ENCODE measurements at regions not wholly inside any gene's neighbourhood (a gene's known extent, or its start where the extent isn't known, plus 50 kb on each side); places are given as distances from the start of the nearest gene placed in this dataset.

- TF ChIP-seq FOSL1 (CRISPR knock-in tag; IDR thresholded peaks at IDR 0.05; ENCODE audit: borderline replicate concordance) (no peak), ZNF792 (CRISPR knock-in tag; IDR thresholded peaks at IDR 0.05) (no peak), BCLAF1 (IDR thresholded peaks at IDR 0.05) (no peak), TMF1 (CRISPR knock-in tag; IDR thresholded peaks at IDR 0.05; ENCODE audit: low read depth) (no peak), ATF6 (CRISPR knock-in tag; conservative IDR thresholded peaks at IDR 0.05) (no peak), CTCF (CRISPR knock-in tag; IDR thresholded peaks at IDR 0.05) (no peak), TAF1 (CRISPR knock-in tag; IDR thresholded peaks at IDR 0.05) (no peak)
Measured at GRCh38 chr2:128930101-128930500, 611.4 kb upstream of the HS6ST1 start.
